Nephron progenitor cell (in vitro differentiated cells): ENCODE measurements at regions not wholly inside any gene's neighbourhood (a gene's known extent, or its start where the extent isn't known, plus 50 kb on each side); places are given as distances from the start of the nearest gene placed in this dataset.

Source experiments
- DNase-seq: peaks from one replicate; pipeline ENCODE4 v3.0.0; 2021
- H3K27ac Mint-ChIP-seq: 2 replicates; pipeline ENCODE4 v1.8.0; 2021; ENCODE audit warnings: mild to moderate bottlenecking, moderate library complexity, mixed read lengths
- H3K27me3 Mint-ChIP-seq: 2 replicates; pipeline ENCODE4 v1.8.0; 2021; ENCODE audit warnings: mild to moderate bottlenecking, low read depth, mixed read lengths; ENCODE audit not compliant: poor library complexity
- H3K36me3 Mint-ChIP-seq: 2 replicates; pipeline ENCODE4 v1.8.0; 2021; ENCODE audit warnings: low read depth, mixed read lengths
- H3K4me1 Mint-ChIP-seq: 2 replicates; pipeline ENCODE4 v1.8.0; 2021; ENCODE audit warnings: mixed read lengths
- H3K4me3 Mint-ChIP-seq: 2 replicates; pipeline ENCODE4 v1.8.0; 2021; ENCODE audit warnings: mild to moderate bottlenecking, moderate library complexity, mixed read lengths
- H3K9me3 Mint-ChIP-seq: 2 replicates; pipeline ENCODE4 v1.8.0; 2021; ENCODE audit warnings: mild to moderate bottlenecking, moderate library complexity, mixed read lengths
- TF ChIP-seq, protein P1 (sequence below): fragments of 200-600 bp; sonication (generic); IDR thresholded peaks from 2 replicates; pipeline ENCODE4 v1.5.0; 2021; ENCODE audit warnings: antibody characterized with exemption

DNA sequence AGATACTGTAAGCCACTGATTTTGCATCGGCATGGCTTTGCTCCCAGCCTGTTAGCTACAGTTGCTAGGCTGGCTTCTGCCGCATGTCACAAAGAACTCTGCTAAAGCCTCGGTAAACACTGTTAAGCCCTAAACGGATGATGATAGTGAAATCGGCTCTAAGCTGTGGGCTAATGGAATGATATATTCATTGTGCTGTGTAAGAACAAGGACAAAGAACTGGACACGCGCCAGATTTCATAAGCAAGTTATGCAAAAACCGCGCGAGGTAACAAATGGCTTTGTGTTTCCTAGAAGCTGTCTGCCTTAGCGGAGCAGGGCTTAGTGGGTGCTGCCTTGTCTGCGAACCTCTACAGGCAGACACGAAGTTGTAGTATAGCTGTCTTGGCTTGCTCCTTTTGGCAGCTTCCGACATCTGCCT lies 331.3 kb upstream of the COBL start:
- TF ChIP-seq, protein P1, sequence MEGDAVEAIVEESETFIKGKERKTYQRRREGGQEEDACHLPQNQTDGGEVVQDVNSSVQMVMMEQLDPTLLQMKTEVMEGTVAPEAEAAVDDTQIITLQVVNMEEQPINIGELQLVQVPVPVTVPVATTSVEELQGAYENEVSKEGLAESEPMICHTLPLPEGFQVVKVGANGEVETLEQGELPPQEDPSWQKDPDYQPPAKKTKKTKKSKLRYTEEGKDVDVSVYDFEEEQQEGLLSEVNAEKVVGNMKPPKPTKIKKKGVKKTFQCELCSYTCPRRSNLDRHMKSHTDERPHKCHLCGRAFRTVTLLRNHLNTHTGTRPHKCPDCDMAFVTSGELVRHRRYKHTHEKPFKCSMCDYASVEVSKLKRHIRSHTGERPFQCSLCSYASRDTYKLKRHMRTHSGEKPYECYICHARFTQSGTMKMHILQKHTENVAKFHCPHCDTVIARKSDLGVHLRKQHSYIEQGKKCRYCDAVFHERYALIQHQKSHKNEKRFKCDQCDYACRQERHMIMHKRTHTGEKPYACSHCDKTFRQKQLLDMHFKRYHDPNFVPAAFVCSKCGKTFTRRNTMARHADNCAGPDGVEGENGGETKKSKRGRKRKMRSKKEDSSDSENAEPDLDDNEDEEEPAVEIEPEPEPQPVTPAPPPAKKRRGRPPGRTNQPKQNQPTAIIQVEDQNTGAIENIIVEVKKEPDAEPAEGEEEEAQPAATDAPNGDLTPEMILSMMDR: no peak
- Mint-ChIP-seq H3K4me3 (no peak overlapping the region), H3K27ac (no peak overlapping the region), H3K4me1 (peaks cover 12% of the 10 kb centered on the region), H3K27me3 (peaks cover 7% of the 10 kb centered on the region), H3K9me3 (peaks cover 9% of the 10 kb centered on the region), H3K36me3 (no peaks in the 10 kb centered on the region)
- no peak for DNase-seq

DNA sequence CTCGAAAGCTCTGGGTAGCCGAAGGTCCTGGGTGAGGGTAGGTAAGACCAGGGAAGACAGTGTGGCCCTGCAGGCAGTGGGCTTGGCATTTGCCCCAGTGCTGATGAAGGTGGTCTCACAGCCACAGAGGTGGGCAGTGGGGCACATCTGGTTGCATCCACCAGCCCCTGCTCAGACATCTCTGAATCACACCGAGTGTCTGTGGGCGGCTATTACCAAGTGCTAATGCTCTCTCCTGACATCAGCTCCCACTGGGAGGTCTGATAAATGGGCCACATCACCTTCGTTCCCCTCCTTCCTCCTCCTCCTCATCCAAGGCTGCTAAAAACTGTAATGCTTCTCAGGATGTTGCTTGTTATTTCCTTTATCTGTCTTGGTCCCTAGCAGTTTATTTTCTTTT lies 330.9 kb upstream of the COBL start:
- Mint-ChIP-seq H3K27me3 (peaks cover 7% of the 10 kb centered on the region), H3K36me3 (no peaks in the 10 kb centered on the region), H3K4me1 (peaks cover 12% of the 10 kb centered on the region), H3K4me3 (no peak overlapping the region), H3K27ac (no peak overlapping the region), H3K9me3 (peaks cover 9% of the 10 kb centered on the region)
- DNase-seq: no peak
- TF ChIP-seq, protein P1: no peak

DNA sequence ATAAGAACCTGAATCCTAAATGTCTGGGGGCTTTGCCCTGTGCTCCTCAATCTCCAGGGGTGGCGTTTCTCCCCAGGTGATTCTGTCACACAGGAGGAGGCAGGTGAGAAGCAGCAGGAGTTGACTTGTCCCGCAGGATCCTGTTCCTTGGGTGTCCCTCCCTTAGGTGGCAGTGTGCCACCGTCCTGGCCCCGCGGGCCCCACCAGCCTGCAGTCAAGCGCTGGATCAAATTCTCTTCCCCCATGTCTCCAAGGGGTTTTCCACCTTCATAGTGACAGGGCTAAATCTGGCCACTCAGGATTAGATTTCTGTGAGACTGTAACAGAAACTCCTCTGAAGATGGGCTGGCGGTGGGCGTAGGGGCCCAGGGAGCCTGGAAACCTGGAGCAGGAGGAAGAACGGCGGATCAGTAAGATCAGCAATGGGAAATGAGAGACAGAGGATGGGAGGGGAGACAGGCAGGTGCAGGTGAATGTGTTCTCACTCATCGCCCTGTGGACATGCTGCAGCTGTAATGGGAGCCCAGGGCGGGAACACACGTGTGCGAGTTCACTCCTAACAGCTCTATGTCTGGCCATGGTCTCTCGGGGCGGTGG lies 329.2 kb upstream of the COBL start:
- peaks cover 7% of the 10 kb centered on the region for H3K27me3 Mint-ChIP-seq
- DNase-seq: no peak
- H3K9me3 Mint-ChIP-seq: peaks cover 9% of the 10 kb centered on the region
- H3K4me3 Mint-ChIP-seq: no peak overlapping the region
- no peak overlapping the region for H3K27ac Mint-ChIP-seq
- no peaks in the 10 kb centered on the region for H3K36me3 Mint-ChIP-seq
- TF ChIP-seq, protein P1: no peak
- peaks cover 4% of the 10 kb centered on the region for H3K4me1 Mint-ChIP-seq

DNA sequence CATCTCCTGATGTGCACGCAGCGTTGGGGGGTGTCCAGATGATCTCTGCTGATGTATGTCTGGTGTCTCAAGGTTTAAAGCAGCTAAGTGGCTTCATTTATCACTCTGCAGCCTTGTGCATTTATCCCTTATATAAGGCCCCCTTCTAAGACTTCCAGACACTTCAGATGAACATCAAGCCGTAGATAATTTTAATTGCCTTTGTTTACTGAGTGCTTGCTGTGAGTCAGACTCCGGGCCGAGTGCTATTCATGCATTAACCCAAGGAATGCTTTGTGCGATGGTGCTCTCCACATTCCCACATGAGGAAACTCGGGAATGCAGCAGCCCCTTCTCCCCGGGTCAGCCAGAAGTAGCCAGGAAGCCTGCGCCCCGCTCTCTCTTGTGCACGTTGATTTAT lies 328.6 kb upstream of the COBL start:
- H3K27me3 Mint-ChIP-seq: peaks cover 7% of the 10 kb centered on the region
- H3K4me3 Mint-ChIP-seq: no peak overlapping the region
- peaks cover 9% of the 10 kb centered on the region for H3K9me3 Mint-ChIP-seq
- H3K4me1 Mint-ChIP-seq: peaks cover 4% of the 10 kb centered on the region
- no peak overlapping the region for H3K27ac Mint-ChIP-seq
- peak; percentile 6 for DNase-seq
- TF ChIP-seq, protein P1: no peak
- no peaks in the 10 kb centered on the region for H3K36me3 Mint-ChIP-seq

DNA sequence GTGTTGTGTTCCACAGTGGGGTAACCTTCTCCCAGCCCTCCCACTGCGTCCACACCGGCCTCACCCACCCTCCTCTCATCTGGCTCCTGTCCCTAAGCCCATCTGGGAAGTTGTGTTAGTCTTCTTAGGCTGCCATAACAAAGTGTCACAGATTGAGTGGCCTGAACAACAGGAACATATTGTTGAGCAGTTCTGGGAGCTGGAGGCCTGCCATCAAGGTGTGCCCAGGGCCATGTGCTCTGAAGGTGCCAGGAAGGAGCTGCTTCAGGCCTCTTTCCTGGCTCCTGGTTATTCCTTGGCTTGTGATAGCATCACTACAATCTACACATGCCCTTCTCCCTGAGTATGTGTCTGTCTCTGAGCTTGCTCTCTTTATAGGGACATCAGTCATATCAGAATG lies 327.6 kb upstream of the COBL start:
- Mint-ChIP-seq H3K4me1 (peaks cover 4% of the 10 kb centered on the region), H3K9me3 (peaks cover 9% of the 10 kb centered on the region), H3K36me3 (no peaks in the 10 kb centered on the region), H3K27ac (no peak overlapping the region), H3K27me3 (peaks cover 7% of the 10 kb centered on the region), H3K4me3 (no peak overlapping the region)
- no peak for DNase-seq
- TF ChIP-seq, protein P1: no peak

DNA sequence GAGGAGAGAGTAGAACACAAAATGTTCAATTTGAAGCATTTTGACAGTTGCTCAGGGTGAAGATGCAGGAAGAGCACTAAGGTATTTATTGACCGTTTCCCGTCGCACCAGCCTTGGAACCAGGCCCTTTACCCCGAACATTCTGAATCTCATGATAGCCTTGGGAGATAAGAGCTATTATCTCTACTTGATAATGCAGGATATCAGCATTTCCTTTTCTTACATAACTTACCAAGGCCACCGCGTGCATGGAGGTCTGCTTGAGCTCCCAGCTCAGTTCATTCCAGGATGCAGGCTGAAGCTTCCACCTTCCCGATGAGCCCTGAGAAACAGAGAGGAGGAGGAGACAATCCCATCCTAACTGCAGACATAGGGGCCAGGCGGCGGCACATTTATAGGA lies 324.2 kb upstream of the COBL start:
- TF ChIP-seq, protein P1: no peak
- H3K27ac Mint-ChIP-seq: no peak overlapping the region
- no peak for DNase-seq
- H3K9me3 Mint-ChIP-seq: peaks cover 1% of the 10 kb centered on the region
- no peaks in the 10 kb centered on the region for H3K36me3 Mint-ChIP-seq
- peaks cover 9% of the 10 kb centered on the region for H3K27me3 Mint-ChIP-seq
- H3K4me3 Mint-ChIP-seq: no peak overlapping the region
- H3K4me1 Mint-ChIP-seq: no peaks in the 10 kb centered on the region
